Central memory CD8-positive, alpha-beta T cell (primary cell): ENCODE measurements at regions not wholly inside any gene's neighbourhood (a gene's known extent, or its start where the extent isn't known, plus 50 kb on each side); places are given as distances from the start of the nearest gene placed in this dataset.

ENCODE experiments used
- ATAC-seq: fragments of 150-1000 bp; cut with Tn5 transposase; replicated peaks from 2 replicates; pipeline ENCODE4 v1.10.0; 2022; ENCODE audit warnings: mild to moderate bottlenecking, moderate FRiP score, moderate number of reproducible peaks; ENCODE audit not compliant: poor library complexity, severe bottlenecking; ENCODE audit errors: extremely low read depth
- DNase-seq, 2 donors: peaks; one replicate each; pipeline ENCODE4 v3.0.0; 2021; ENCODE audit warnings: low spot score in 2 of 2
- H3K27ac Mint-ChIP-seq: one replicate; pipeline ENCODE4 v1.8.0; 2022; ENCODE audit warnings: low read depth, mild to moderate bottlenecking, moderate library complexity, mixed read lengths
- H3K27me3 Mint-ChIP-seq: one replicate; pipeline ENCODE4 v1.8.0; 2022; ENCODE audit warnings: mixed read lengths
- H3K36me3 Mint-ChIP-seq: one replicate; pipeline ENCODE4 v1.8.0; 2022; ENCODE audit warnings: mild to moderate bottlenecking, moderate library complexity, mixed read lengths; ENCODE audit not compliant: insufficient read depth
- H3K4me1 Mint-ChIP-seq: one replicate; pipeline ENCODE4 v1.8.0; 2022; ENCODE audit warnings: mixed read lengths
- H3K4me3 Mint-ChIP-seq: one replicate; pipeline ENCODE4 v1.8.0; 2022; ENCODE audit warnings: mild to moderate bottlenecking, moderate library complexity, mixed read lengths
- H3K9me3 Mint-ChIP-seq: one replicate; pipeline ENCODE4 v1.8.0; 2022; ENCODE audit warnings: mixed read lengths

DNA sequence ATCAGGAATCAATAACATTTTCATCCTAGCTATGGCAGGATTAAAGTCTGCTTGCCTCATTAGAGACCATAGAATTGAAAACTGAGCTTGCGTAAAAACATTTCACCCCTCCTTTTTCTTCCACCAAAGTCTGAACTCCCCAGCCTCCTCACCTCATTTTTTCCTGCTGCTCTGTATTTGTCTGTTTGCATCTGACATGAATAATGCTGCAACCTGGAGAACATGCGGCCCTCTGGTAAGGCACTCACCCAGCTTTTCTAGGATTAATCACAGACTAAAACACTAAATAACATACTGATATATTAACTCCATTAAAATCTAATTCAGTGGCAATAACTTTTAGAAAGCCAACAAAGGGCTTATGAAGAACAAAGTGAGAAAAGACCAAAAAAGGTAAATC lies 677.7 kb upstream of the NRSN1 start:
- no peak for DNase-seq
- H3K27ac Mint-ChIP-seq: no peak overlapping the region
- no peak overlapping the region for H3K4me3 Mint-ChIP-seq
- peaks cover 21% of the 10 kb centered on the region for H3K9me3 Mint-ChIP-seq
- ATAC-seq: no peak
- H3K36me3 Mint-ChIP-seq: no peaks in the 10 kb centered on the region
- no peaks in the 10 kb centered on the region for H3K4me1 Mint-ChIP-seq
- H3K27me3 Mint-ChIP-seq: no peaks in the 10 kb centered on the region

DNA sequence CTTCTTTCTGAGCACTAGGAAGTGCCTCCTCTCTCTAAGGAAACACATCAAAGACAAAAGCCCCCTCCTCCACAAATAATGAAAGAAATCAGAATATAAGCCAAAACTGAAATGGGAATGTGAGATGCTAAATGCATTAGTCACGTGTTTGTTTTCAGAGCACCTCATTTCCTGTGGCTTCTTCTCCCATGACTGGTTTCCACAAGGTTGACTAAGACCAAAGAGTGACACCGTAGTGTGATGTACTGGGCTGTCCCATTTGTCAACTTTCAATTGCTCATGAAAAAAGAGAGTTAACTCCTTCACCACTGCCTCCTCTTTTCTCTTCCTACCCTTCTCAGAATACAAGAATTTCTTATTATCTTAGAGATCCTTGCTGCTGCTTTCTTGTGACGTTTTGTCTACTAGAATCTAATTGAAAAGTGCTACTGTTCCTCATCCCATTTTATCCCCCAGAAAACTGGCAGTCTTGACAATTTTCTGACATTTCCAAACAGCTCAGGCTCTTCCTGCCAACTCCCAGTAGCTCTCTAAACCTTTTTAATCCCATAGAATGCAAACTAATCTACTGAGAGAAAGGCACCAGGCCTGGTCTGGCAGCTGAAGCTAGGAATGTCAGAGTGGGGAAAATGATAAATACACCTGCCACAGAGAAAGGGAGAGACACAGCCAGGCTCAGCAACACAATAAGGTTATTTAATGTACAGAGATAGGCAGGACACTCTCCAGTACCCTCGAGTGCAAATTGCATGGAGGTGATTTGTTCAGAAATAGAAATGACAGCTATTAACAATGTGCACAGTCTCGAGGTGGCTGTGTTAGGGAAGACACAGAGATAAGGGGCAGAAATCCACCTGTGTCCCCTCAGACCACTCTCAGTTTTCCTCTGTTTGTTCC lies 671.7 kb upstream of the NRSN1 start:
- DNase-seq (no peak), ATAC-seq (no peak)
- no peaks in the 10 kb centered on the region for H3K4me1 Mint-ChIP-seq
- H3K27me3 Mint-ChIP-seq: no peaks in the 10 kb centered on the region
- no peak overlapping the region for H3K4me3 Mint-ChIP-seq
- no peaks in the 10 kb centered on the region for H3K36me3 Mint-ChIP-seq
- H3K9me3 Mint-ChIP-seq: peaks cover 22% of the 10 kb centered on the region
- H3K27ac Mint-ChIP-seq: no peak overlapping the region

DNA sequence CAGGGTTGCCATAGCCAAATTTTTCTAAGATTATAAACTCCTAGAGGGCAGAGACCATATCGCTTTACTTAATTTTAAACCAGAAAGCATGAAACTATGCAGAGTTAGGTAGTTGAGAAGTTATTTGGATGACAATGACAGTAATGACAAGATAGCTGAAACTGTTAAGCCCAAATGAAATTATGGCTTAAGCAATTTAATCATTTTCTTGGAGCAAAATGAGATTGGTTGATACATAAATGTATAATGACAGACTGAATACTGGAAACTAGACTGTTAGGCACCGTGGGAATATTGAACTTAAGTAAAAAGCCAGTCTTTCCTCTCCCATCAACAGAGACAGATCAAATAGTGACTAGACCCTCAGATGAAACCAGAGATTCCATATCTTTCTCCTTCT lies 670.3 kb upstream of the NRSN1 start:
- Mint-ChIP-seq H3K9me3 (peaks cover 15% of the 10 kb centered on the region), H3K27me3 (no peaks in the 10 kb centered on the region), H3K27ac (no peak overlapping the region), H3K4me3 (no peak overlapping the region), H3K36me3 (no peaks in the 10 kb centered on the region), H3K4me1 (no peaks in the 10 kb centered on the region)
- no peak for ATAC-seq
- no peak for DNase-seq

- no peak for ATAC-seq
- peaks cover 15% of the 10 kb centered on the region for H3K9me3 Mint-ChIP-seq
Observed at GRCh38 chr6:23456396-23456795, 669.6 kb upstream of the NRSN1 start.

DNA sequence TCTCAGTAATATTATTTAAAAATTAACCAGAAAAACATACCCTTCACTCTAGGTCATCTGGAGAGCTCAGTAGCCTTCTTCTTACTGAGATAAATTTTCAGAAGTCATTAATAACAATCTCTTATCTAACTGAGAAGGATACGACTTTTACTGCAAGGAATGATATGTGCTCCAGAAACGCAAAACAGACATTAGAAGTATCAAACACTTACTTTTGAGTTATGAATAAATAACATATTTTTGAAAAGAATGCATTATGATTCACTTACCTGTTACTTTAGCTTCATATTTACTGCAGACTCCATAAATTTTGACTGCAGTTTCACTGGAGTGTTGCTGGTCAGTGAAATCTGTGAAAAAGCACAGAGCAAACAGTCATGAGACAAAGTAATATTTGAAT lies 668.7 kb upstream of the NRSN1 start:
- ATAC-seq (no peak), DNase-seq (no peak)
- Mint-ChIP-seq H3K9me3 (peaks cover 13% of the 10 kb centered on the region), H3K4me3 (no peak overlapping the region), H3K27me3 (no peaks in the 10 kb centered on the region), H3K27ac (no peak overlapping the region), H3K4me1 (no peaks in the 10 kb centered on the region), H3K36me3 (no peaks in the 10 kb centered on the region)

More at GRCh38 chr6:23456396-23456795, 669.6 kb upstream of the NRSN1 start:
- Mint-ChIP-seq H3K36me3 (no peaks in the 10 kb centered on the region), H3K4me3 (no peak overlapping the region), H3K4me1 (no peaks in the 10 kb centered on the region), H3K27me3 (no peaks in the 10 kb centered on the region), H3K27ac (no peak overlapping the region)
- DNase-seq: no peak

DNA sequence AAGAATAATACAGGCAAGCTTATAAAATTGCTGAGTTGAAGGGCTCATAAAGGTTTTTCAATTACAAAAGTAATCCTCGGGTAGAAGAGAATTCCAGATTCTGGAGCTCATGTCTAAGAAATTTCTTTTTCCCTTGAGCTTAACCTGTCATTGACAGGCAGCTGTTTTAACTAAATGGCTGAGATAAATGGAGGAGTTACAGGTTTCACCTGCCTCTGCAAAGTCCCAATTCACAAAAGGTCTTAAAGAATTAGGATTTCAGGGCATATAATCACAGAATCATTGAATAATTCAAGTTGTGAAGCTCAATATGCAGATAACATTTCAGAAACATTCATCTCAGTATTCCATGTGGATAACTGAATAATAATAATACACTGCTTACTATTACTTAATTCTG lies 660.1 kb upstream of the NRSN1 start:
- Mint-ChIP-seq H3K27me3 (no peaks in the 10 kb centered on the region), H3K9me3 (peaks cover 5% of the 10 kb centered on the region), H3K4me1 (no peaks in the 10 kb centered on the region), H3K4me3 (no peak overlapping the region), H3K27ac (no peak overlapping the region), H3K36me3 (no peaks in the 10 kb centered on the region)
- no peak for DNase-seq
- no peak for ATAC-seq

- Mint-ChIP-seq H3K36me3 (no peaks in the 10 kb centered on the region), H3K27ac (no peak overlapping the region), H3K4me1 (no peaks in the 10 kb centered on the region), H3K27me3 (no peaks in the 10 kb centered on the region), H3K4me3 (no peak overlapping the region), H3K9me3 (peaks cover 14% of the 10 kb centered on the region)
- no peak for DNase-seq
- ATAC-seq: no peak
Observed at GRCh38 chr6:23477586-23477985, 648.4 kb upstream of the NRSN1 start.

DNA sequence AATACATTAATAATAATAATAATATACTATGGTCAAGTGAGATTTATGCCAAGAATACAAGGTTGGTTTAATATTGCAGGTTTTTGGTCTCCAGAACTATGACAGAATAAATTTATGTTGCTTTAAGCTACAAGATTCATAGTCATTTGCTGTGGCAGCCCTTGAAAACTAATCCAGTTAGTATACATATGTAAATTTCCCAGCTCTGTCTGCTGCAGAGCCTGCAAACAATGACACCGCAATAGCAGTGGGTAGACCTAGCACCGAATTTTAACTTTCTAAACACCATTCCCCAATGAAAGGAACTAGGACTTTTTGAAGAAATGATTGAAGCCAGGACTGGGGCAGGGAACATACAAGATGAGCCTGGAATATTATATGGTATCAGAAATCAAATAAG lies 647.7 kb upstream of the NRSN1 start:
- Mint-ChIP-seq H3K4me3 (no peak overlapping the region), H3K27ac (no peak overlapping the region), H3K27me3 (no peaks in the 10 kb centered on the region), H3K36me3 (no peaks in the 10 kb centered on the region), H3K4me1 (no peaks in the 10 kb centered on the region), H3K9me3 (peaks cover 15% of the 10 kb centered on the region)
- no peak for DNase-seq
- ATAC-seq: no peak

- ATAC-seq (no peak), DNase-seq (no peak)
- Mint-ChIP-seq H3K27ac (no peak overlapping the region), H3K9me3 (peaks cover 17% of the 10 kb centered on the region), H3K4me3 (no peak overlapping the region), H3K4me1 (no peaks in the 10 kb centered on the region), H3K36me3 (no peaks in the 10 kb centered on the region), H3K27me3 (no peaks in the 10 kb centered on the region)
Observed at GRCh38 chr6:23483896-23484295, 642.1 kb upstream of the NRSN1 start.

- ATAC-seq (no peak), DNase-seq (no peak)
- H3K36me3 Mint-ChIP-seq: peaks cover 3% of the 10 kb centered on the region
- H3K27ac Mint-ChIP-seq: no peak overlapping the region
- H3K4me3 Mint-ChIP-seq: no peak overlapping the region
- peaks cover 38% of the 10 kb centered on the region for H3K9me3 Mint-ChIP-seq
- H3K27me3 Mint-ChIP-seq: no peaks in the 10 kb centered on the region
- no peaks in the 10 kb centered on the region for H3K4me1 Mint-ChIP-seq
Observed at GRCh38 chr6:23494367-23494766, 631.6 kb upstream of the NRSN1 start.

- no peaks in the 10 kb centered on the region for H3K27me3 Mint-ChIP-seq
Observed at GRCh38 chr6:23498013-23498412, 628.0 kb upstream of the NRSN1 start.

DNA sequence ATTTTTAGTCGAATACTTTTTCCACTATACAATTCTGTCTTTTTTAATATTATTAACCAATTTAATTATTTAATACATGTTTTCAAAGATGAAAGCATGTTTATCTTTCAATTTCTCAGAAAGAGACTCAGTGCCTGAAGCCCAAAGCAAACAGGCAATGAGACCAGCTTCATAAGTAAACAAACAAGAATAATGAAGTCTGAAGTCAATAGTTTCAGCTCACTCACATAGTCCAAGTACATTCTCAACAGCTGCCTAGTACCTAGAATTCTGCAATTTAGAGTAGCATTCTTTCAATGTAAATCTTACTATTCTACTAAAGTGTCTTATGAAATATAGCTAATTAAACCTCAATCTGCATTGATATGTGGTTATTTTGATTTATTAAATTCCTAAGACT lies 626.5 kb upstream of the NRSN1 start:
- H3K4me1 Mint-ChIP-seq: no peaks in the 10 kb centered on the region
- ATAC-seq (no peak), DNase-seq (no peak)
- H3K9me3 Mint-ChIP-seq: peaks cover 27% of the 10 kb centered on the region
- H3K27me3 Mint-ChIP-seq: no peaks in the 10 kb centered on the region
- peaks cover 3% of the 10 kb centered on the region for H3K36me3 Mint-ChIP-seq
- H3K27ac Mint-ChIP-seq: no peak overlapping the region
- H3K4me3 Mint-ChIP-seq: no peak overlapping the region

More at GRCh38 chr6:23498013-23498412, 628.0 kb upstream of the NRSN1 start:
- Mint-ChIP-seq H3K27ac (no peak overlapping the region), H3K4me1 (no peaks in the 10 kb centered on the region), H3K36me3 (peaks cover 3% of the 10 kb centered on the region), H3K4me3 (no peak overlapping the region), H3K9me3 (peaks cover 25% of the 10 kb centered on the region)
- no peak for ATAC-seq
- no peak for DNase-seq

GRCh38 chr6:23503173-23503572 lies 622.8 kb upstream of the NRSN1 start:
- no peaks in the 10 kb centered on the region for H3K4me1 Mint-ChIP-seq
- no peak for ATAC-seq
- H3K4me3 Mint-ChIP-seq: no peak overlapping the region

More at GRCh38 chr6:23503173-23503572, 622.8 kb upstream of the NRSN1 start:
- H3K9me3 Mint-ChIP-seq: peaks cover 10% of the 10 kb centered on the region
- peaks cover under 1% of the 10 kb centered on the region for H3K36me3 Mint-ChIP-seq
- DNase-seq: no peak
- no peaks in the 10 kb centered on the region for H3K27me3 Mint-ChIP-seq
- no peak overlapping the region for H3K27ac Mint-ChIP-seq
